KG1 (cell line): ENCODE measurements at regions not wholly inside any gene's neighbourhood (a gene's known extent, or its start where the extent isn't known, plus 50 kb on each side); places are given as distances from the start of the nearest gene placed in this dataset.
A peak's percentile ranks its signal among the peaks of the same experiment; 100 is the strongest.
"Not testable (repeated sequence)": the region's sequence is repeated elsewhere in the genome, so short reads cannot be mapped to it uniquely, and the experiment has no call there.

Experiments used
- DNase-seq: peaks from one replicate; lab custom pipeline; 2025; lab: John Stamatoyannopoulos, UW

- DNase-seq, result no peak
Observed at GRCh38 chr1:181172082-181172481, 83.6 kb downstream of the IER5 start.

GRCh38 chr1:181173761-181174447, 85.4 kb downstream of the IER5 start:
- no peak for DNase-seq

GRCh38 chr1:181174861-181175260, 86.4 kb downstream of the IER5 start:
- no peak for DNase-seq

GRCh38 chr1:181175356-181175910, 86.9 kb downstream of the IER5 start:
- DNase-seq, result no peak

GRCh38 chr1:181175955-181176354, 87.5 kb downstream of the IER5 start:
- DNase-seq, result no peak

- DNase-seq, result no peak
Observed at GRCh38 chr1:181178241-181178879, 89.9 kb downstream of the IER5 start.

GRCh38 chr1:181179279-181179986, 90.9 kb downstream of the IER5 start:
- DNase-seq, result no peak

GRCh38 chr1:181179987-181180365, 91.5 kb downstream of the IER5 start:
- no peak for DNase-seq

GRCh38 chr1:181180407-181181031, 92.0 kb downstream of the IER5 start:
- DNase-seq, result no peak

- DNase-seq, result no peak
Observed at GRCh38 chr1:181181792-181182585, 93.5 kb downstream of the IER5 start.

GRCh38 chr1:181184621-181185020, 96.1 kb downstream of the IER5 start:
- no peak for DNase-seq

- DNase-seq, result no peak
Observed at GRCh38 chr1:181185461-181185860, 97.0 kb downstream of the IER5 start.

GRCh38 chr1:181186133-181186532, 97.6 kb downstream of the IER5 start:
- DNase-seq, result not testable (repeated sequence)

GRCh38 chr1:181187337-181188126, 99.0 kb downstream of the IER5 start:
- DNase-seq, result no peak

GRCh38 chr1:181189245-181189644, 100.7 kb downstream of the IER5 start:
- no peak for DNase-seq

GRCh38 chr1:181189691-181190363, 101.3 kb downstream of the IER5 start:
- peak; percentile 11 for DNase-seq

GRCh38 chr1:181190364-181191035, 102.0 kb downstream of the IER5 start:
- DNase-seq, result no peak

GRCh38 chr1:181191494-181192040, 103.1 kb downstream of the IER5 start:
- no peak for DNase-seq

GRCh38 chr1:181192316-181192715, 103.8 kb downstream of the IER5 start:
- no peak for DNase-seq
